Activated CD4-positive, alpha-beta T cell treated with anti-CD3 and anti-CD28 coated beads, Interleukin-2, amount 50 U/mL, for 24 hours (primary cell): ENCODE measurements at regions not wholly inside any gene's neighbourhood (a gene's known extent, or its start where the extent isn't known, plus 50 kb on each side); places are given as distances from the start of the nearest gene placed in this dataset.

Source experiments
- DNase-seq, 2 donors: peaks; one replicate each; pipeline ENCODE4 v3.0.0-alpha.2; 2020; ENCODE audit warnings: low read depth in 1 of 2, low spot score in 1 of 2

GRCh38 chr9:129506892-129507291, 114.0 kb downstream of the C9orf50 start:
- no peak for DNase-seq

GRCh38 chr9:129506041-129506440, 114.9 kb downstream of the C9orf50 start:
- DNase-seq: no peak

GRCh38 chr9:129505270-129505902, 115.5 kb downstream of the C9orf50 start:
- no peak for DNase-seq

DNA sequence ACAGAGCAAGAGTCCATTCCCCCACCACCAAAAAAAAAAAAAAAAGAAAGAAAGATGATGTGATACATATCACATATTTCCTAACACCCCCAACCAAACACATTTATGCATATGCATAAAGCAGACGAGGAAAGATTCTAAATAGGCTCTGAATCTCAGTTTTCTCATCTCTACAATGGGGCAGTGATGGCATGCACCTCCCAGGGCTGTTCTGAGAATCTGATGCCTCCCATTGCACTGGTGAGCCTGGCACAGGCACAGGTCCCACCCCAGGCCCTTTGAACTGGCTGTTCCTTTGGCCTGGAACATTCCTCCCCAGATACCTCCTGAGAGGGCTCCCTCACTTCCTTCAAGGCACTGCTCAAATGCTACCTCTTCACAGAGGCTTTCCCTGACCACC, 116.5 kb downstream of the C9orf50 start:
- no peak for DNase-seq

GRCh38 chr9:129501771-129502319, 119.1 kb downstream of the C9orf50 start:
- DNase-seq: no peak

GRCh38 chr9:129500863-129501770, 119.8 kb downstream of the C9orf50 start:
- no peak for DNase-seq

GRCh38 chr9:129500161-129500862, 120.6 kb downstream of the C9orf50 start:
- no peak for DNase-seq

DNA sequence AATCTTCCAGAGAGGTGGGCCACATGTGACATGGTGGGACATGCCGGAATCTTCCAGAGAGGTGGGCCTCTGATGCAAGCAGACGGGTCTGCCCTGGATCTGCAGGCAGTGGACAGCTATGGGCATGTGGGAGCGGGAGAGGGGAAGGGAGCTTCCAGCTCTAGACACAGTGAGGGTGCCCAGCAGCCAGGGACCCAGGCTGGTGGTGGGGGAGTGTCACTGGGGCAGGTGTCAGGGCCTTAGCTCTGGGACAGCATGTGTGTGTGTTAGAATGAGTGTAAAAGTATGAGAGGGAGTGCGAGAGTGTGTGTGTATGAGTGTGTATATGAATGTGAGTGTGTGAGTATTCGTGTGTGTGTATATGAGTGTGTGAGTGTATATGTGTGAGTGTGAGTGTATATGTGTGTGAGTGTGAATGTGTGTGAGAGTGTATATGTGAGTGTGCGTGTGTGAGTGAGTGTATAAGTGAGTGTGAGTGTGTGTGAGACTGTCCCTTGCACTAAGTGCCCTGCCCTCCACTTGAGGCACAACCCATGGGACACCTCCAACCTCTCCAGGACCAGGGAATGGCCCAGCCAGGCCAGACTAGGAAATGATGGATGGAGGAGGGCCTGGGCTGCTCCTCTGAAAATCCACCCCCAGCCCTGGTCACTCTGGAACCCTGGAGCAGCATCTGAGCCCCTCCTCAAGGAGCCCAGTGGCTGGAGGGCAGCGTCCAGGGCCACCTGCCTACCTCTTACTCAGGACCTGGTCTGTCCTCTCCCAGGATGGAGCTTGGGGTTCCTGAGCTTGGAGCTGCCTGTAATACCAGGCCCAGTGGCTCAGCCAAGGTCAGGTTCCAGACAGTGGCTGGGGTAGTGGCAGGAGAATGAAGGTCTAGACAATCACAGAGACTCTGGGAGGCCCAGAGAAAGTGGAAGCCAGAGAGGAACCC, 122.2 kb downstream of the C9orf50 start:
- DNase-seq: no peak

DNA sequence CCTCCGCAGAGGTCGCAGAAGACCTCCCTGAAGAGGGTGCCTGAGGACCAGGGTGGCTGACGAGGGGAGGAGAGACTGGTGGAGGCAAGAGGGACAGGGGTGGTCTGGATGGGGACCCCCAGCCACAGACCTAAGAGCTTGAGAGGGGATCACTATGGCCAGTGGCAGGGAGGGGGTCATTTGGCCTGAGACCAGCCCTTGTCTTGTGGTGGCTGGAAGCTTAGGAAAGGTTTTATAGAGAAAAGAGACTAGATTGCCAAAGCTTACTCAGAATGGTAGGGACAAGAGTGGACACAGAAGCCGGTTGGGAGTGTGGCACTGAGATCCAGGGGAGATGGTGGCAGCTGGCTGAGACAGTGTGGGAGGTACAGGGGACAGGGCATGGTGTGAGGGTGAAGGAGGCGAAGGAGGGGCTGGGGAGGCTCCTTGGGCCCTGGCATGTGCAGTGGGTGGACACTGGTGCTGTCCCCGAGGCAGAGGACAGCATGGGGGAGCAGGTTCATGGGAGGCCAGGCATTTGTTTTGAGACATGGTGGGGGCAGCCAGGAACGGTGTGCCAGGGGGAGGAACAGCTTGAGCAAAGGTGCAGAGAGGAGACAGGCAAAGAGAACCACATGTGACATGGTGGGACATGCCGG, 123.0 kb downstream of the C9orf50 start:
- DNase-seq: no peak

DNA sequence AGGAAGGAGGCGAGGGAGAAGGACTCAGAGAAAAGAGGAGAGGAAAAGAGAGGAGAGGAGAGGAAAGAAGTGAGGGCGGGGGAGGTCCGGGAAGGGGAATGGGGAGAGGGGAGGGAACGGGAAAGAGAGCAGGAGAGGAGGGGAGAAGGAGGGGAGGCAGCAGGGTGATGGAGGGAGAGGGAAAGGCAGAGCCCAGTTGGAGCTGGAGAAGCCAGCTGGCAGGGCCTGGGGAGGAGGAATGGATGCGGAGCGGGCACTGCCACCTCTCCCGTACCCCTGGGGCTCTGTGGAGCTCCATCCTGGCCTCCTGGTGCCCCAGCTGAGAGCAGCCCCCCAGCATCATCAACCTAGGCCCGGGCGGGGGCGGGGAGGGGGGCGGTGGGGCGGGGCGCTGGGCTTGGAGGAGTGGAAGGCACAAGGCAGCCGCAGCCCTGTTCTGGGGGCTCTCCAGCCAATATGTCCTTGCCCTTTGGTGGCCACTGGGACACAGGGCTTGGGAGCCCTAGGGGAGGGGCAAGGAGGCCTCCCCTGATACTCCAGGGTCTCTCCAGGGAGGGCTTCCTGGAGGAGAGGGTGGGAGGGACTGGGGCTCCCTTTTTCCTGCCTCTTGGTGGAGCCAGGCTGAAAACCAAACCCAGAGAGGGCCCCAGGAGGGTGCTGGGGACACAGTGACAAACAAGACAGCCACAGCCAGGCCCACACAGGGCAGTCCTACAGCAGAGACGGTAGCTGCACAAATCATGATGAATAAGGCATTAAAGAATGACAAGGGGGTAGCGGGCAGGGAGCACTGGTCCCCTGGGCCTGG, 123.7 kb downstream of the C9orf50 start:
- no peak for DNase-seq

DNA sequence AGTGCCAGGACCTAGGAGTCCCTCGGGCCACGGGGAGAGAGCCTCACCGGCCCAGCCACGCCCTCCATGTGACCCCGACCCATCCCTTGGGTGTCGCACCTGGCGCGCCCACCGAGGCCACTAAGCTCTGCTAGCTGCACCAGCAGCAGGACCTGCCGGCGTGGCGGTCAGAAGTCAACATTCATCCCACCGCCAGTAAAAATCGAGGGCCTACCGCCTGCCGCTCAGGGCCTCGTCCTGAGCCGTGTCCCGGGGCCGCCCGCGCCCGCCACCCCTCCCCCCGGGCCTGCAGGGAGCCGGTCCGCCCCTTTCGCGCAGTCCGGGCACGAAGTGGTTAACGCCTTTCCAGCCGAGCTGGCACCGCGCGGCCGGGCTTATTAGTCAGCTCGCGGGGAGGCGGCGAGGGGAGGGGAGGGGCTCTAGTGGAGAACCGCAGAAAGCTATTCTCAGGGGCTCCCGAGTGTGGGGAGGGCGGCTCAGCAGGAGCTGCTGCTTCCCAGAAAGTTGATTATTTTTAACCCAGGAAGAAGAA, 124.4 kb downstream of the C9orf50 start:
- DNase-seq: peak; percentile 68 to 79

DNA sequence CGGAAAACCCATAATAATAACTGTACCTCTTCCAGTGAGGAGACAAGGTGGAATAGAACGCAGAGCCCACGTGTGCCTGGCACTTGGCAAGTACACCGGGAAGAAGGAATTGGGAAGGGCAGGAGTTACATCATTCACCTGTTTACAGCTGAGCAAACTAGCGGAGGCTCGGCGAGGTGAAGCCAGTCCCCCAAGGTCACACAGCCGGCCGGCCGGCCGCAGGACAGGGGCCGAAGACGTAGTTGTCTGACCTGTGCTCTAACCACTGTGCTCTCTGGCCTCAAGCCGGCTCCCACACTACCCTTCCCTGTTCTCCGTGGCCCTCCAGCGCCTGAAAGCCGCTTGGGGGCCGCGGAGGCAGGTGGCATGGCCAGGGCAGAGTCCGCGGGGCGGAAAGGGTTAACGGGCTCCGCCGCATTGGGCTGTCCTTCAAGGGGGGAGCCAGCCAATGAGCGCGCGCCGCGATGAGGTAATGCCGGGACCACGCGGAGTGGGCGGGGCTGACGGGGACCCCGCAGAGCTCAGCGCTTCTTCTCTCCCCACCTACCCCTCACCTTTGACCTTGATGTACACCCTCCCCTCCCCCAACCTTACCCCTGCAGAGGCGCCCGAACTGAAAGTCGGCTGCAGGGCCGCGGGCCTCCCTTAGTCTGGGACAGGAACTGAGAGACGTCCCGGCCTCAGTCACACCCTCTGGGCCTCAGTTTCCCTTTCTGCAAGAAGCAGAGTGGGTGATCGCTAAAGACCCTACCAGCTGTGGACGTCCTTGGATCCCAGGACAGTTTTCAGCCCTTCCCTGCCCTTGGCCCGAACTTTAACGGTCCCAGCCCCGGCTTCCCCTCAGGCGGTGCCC, 125.1 kb downstream of the C9orf50 start:
- DNase-seq: peak; percentile 76 to 82

DNA sequence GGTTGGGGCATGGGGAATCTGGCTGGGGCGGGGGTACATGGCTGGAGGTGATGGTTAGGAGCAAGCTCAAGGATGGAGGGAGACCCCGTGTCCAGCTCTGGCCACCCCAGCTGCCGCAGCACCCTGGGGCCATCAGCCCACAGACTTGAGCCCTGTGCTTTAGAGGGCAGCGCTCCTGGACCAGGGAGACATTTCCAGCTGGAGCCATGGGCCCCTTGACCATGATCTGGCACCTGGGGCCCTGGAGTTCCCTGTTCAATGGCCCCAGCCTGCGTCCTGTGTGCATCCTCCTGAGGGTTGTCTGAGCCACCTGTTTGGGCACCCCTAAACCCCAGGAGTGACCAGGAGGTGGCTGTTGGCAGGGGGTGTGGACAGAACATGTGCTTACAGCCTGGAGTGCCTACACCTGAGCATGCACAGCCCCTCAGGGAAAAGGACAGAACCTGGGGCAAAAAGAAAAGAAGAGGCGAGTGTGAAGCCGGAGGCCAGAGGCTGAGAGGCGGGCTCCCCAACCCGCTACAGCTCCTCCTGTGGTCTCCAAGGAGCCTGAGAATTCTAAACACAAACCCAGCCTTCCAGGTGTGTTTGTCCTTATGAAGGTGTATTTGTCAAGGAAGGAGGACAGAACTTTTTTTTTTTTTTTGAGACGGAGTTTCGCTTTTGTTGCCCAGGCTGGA, 126.7 kb downstream of the C9orf50 start:
- DNase-seq: no peak

- no peak for DNase-seq
These were observed 127.2 kb downstream of the C9orf50 start for GRCh38 chr9:129493706-129494047.

DNA sequence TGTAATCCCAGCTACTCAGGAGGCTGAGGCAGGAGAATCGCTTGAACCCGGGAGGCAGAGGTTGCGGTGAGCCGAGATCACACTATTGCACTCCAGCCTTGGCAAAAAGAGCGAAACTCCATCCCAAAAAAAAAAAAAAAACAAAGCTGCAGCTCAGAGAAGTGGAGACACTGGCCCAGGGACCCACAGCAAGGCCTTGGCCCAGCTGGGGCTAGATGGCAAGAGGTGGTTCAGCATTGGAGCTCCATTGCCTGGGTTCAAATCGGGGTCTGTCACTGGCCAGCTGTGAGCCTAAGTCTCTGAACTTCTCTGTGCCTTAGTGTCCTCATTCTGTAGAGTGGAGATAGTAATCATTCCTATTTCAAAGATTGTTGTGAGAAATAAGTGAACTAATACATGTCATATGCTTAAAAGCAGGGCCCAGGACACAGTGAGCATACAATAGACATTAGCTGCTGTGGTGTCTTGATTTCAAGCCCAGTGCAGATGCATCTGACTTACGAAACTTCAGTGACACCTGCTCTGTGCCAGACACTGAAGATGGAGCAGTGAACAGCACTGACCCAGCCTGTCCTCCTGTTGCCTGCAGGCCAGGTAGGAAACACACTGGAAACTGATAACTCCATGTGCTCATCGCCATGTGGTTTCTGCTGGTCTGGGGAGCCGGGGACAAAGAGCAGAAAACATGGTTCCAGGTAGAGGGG, 127.7 kb downstream of the C9orf50 start:
- DNase-seq: no peak

DNA sequence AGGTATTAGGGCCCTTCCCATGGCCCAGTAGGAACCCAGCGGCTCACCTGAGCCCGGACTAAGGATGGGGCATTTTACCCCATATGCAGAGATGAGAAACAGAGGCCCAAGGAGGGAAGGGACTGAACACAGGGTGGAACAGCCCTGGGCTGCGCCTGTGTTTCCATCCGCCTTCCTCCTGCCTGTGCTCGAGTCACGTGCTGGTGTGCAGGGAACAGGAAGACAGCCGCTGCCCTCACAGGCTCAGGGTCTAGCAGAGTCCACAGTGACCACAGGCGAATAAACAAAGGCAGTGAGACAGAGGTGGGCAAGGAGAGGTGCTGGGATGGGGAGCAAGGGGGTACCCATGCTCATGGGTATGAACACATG, 129.4 kb downstream of the C9orf50 start:
- no peak for DNase-seq
